Neural cell (in vitro differentiated cells): ENCODE measurements at regions not wholly inside any gene's neighbourhood (a gene's known extent, or its start where the extent isn't known, plus 50 kb on each side); places are given as distances from the start of the nearest gene placed in this dataset.

Experiments used
- H2AFZ ChIP-seq: fragments of 200-600, 300-800 bp; sonication (generic), shearing (Covaris generic); 2 replicates; pipeline ENCODE4 v1.6.0; 2014; ENCODE audit warnings: low read depth, mild to moderate bottlenecking, antibody characterized with exemption, low read length, moderate library complexity
- H3F3A ChIP-seq: fragments of 200-600 bp; shearing (Covaris generic); 2 replicates; pipeline ENCODE4 v1.6.1; 2016; ENCODE audit warnings: mild to moderate bottlenecking, moderate library complexity, mixed read lengths, antibody characterized with exemption, low read length; ENCODE audit not compliant: insufficient read depth, poor library complexity, severe bottlenecking
- H3K27ac ChIP-seq: fragments of 200-600, 300-800 bp; sonication (generic), shearing (Covaris generic); 2 replicates; pipeline ENCODE4 v1.5.1; 2014; ENCODE audit warnings: mild to moderate bottlenecking, low read length, moderate library complexity
- H3K27me3 ChIP-seq: fragments of 300-800, 200-600 bp; sonication (generic), shearing (Covaris generic); 2 replicates; pipeline ENCODE4 v1.6.0; 2014; ENCODE audit warnings: mild to moderate bottlenecking, low read depth, low read length, moderate library complexity; ENCODE audit not compliant: insufficient read depth
- H3K36me3 ChIP-seq: fragments of 300-800, 200-600 bp; sonication (generic), shearing (Covaris generic); 2 replicates; pipeline ENCODE4 v1.5.1; 2014; ENCODE audit warnings: mild to moderate bottlenecking, antibody characterized with exemption, low read length, moderate library complexity; ENCODE audit not compliant: insufficient read depth
- H3K4me2 ChIP-seq: fragments of 300-800, 200-600 bp; sonication (generic), shearing (Covaris generic); 2 replicates; pipeline ENCODE4 v1.6.0; 2014; ENCODE audit warnings: mild to moderate bottlenecking, low read length
- H3K4me3 ChIP-seq: fragments of 300-800, 200-600 bp; sonication (generic), shearing (Covaris generic); 2 replicates; pipeline ENCODE4 v1.5.1; 2014; ENCODE audit warnings: mild to moderate bottlenecking, low read length, moderate library complexity
- H3K79me2 ChIP-seq: fragments of 200-600 bp; shearing (Covaris generic); replicated peaks from 2 replicates; pipeline ENCODE4 v1.6.0; 2014; ENCODE audit warnings: mild to moderate bottlenecking, low read length, moderate library complexity; ENCODE audit not compliant: insufficient read depth
- H3K9ac ChIP-seq: fragments of 300-800, 200-600 bp; sonication (generic), shearing (Covaris generic); 2 replicates; pipeline ENCODE4 v1.6.1; 2016; ENCODE audit warnings: mild to moderate bottlenecking, low read length, mixed read lengths
- H3K9me2 ChIP-seq: fragments of 200-600 bp; shearing (Covaris generic); 2 replicates; pipeline ENCODE4 v1.6.1; 2016; ENCODE audit warnings: mild to moderate bottlenecking, low read length, mixed read lengths; ENCODE audit not compliant: insufficient read depth
- H3K9me3 ChIP-seq: fragments of 200-600, 300-800 bp; sonication (generic), shearing (Covaris generic); 2 replicates; pipeline ENCODE4 v1.6.1; 2016; ENCODE audit warnings: mild to moderate bottlenecking, mixed run types, low read length, moderate library complexity, mixed read lengths
- H4K20me1 ChIP-seq: fragments of 200-600 bp; shearing (Covaris generic); 2 replicates; pipeline ENCODE4 v1.6.1; 2016; ENCODE audit warnings: mild to moderate bottlenecking, mixed run types; ENCODE audit not compliant: insufficient read depth
- EP300 ChIP-seq: fragments of 450-650 bp; conservative IDR thresholded peaks from 2 replicates; pipeline ENCODE4 v1.6.1; 2014; ENCODE audit warnings: antibody characterized with exemption, mild to moderate bottlenecking, moderate library complexity; ENCODE audit not compliant: poor library complexity, severe bottlenecking
- EZH2 ChIP-seq: fragments of 200-600, 300-800 bp; shearing (Covaris generic), sonication (generic); IDR thresholded peaks from 2 replicates; pipeline ENCODE4 v1.6.1; 2014; ENCODE audit warnings: antibody characterized with exemption, low read length, borderline replicate concordance, mild to moderate bottlenecking; ENCODE audit not compliant: insufficient read depth, poor library complexity, severe bottlenecking
- MXI1 ChIP-seq: fragments of 450-650 bp; conservative IDR thresholded peaks from 2 replicates; pipeline ENCODE4 v1.6.1; 2014; ENCODE audit warnings: antibody characterized with exemption, mild to moderate bottlenecking; ENCODE audit not compliant: poor library complexity, severe bottlenecking
- POLR2AphosphoS5 ChIP-seq: IDR thresholded peaks from 2 replicates; pipeline ENCODE4 v1.6.1; 2012
- RAD21 ChIP-seq: fragments of 450-650 bp; conservative IDR thresholded peaks from 2 replicates; pipeline ENCODE4 v1.6.1; 2014; ENCODE audit warnings: antibody characterized with exemption, mild to moderate bottlenecking, moderate library complexity
- SMC3 ChIP-seq: fragments of 450-650 bp; conservative IDR thresholded peaks from 2 replicates; pipeline ENCODE4 v1.6.1; 2014; ENCODE audit warnings: antibody characterized with exemption, mild to moderate bottlenecking, moderate library complexity; ENCODE audit not compliant: poor library complexity
- TAF1 ChIP-seq: IDR thresholded peaks from 2 replicates; pipeline ENCODE4 v1.6.1; 2012; ENCODE audit warnings: low read depth
- TF ChIP-seq, protein P1 (sequence below): IDR thresholded peaks from 2 replicates; pipeline ENCODE4 v1.6.1; 2012; ENCODE audit warnings: borderline replicate concordance
- TF ChIP-seq, protein P2 (sequence below): fragments of 450-650 bp; IDR thresholded peaks from 2 replicates; pipeline ENCODE4 v1.5.1; 2014; ENCODE audit warnings: antibody characterized with exemption, mild to moderate bottlenecking, moderate library complexity; ENCODE audit not compliant: poor library complexity, severe bottlenecking

- Histone ChIP-seq H3F3A (no peaks in the 10 kb centered on the region), H3K9ac (no peak overlapping the region), H3K4me3 (no peak overlapping the region), H4K20me1 (no peaks in the 10 kb centered on the region), H2AFZ (no peak overlapping the region), H3K27me3 (no peaks in the 10 kb centered on the region), H3K9me3 (no peaks in the 10 kb centered on the region), H3K4me2 (no peak overlapping the region), H3K27ac (no peak overlapping the region), H3K36me3 (no peaks in the 10 kb centered on the region), H3K79me2 (no peaks in the 10 kb centered on the region), H3K9me2 (no peaks in the 10 kb centered on the region)
- no peak for TF ChIP-seq POLR2AphosphoS5
- TF ChIP-seq, protein P1, sequence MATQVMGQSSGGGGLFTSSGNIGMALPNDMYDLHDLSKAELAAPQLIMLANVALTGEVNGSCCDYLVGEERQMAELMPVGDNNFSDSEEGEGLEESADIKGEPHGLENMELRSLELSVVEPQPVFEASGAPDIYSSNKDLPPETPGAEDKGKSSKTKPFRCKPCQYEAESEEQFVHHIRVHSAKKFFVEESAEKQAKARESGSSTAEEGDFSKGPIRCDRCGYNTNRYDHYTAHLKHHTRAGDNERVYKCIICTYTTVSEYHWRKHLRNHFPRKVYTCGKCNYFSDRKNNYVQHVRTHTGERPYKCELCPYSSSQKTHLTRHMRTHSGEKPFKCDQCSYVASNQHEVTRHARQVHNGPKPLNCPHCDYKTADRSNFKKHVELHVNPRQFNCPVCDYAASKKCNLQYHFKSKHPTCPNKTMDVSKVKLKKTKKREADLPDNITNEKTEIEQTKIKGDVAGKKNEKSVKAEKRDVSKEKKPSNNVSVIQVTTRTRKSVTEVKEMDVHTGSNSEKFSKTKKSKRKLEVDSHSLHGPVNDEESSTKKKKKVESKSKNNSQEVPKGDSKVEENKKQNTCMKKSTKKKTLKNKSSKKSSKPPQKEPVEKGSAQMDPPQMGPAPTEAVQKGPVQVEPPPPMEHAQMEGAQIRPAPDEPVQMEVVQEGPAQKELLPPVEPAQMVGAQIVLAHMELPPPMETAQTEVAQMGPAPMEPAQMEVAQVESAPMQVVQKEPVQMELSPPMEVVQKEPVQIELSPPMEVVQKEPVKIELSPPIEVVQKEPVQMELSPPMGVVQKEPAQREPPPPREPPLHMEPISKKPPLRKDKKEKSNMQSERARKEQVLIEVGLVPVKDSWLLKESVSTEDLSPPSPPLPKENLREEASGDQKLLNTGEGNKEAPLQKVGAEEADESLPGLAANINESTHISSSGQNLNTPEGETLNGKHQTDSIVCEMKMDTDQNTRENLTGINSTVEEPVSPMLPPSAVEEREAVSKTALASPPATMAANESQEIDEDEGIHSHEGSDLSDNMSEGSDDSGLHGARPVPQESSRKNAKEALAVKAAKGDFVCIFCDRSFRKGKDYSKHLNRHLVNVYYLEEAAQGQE = no peak
- no peak for TF ChIP-seq EP300
- TF ChIP-seq SMC3 = no peak
- TF ChIP-seq, protein P2, sequence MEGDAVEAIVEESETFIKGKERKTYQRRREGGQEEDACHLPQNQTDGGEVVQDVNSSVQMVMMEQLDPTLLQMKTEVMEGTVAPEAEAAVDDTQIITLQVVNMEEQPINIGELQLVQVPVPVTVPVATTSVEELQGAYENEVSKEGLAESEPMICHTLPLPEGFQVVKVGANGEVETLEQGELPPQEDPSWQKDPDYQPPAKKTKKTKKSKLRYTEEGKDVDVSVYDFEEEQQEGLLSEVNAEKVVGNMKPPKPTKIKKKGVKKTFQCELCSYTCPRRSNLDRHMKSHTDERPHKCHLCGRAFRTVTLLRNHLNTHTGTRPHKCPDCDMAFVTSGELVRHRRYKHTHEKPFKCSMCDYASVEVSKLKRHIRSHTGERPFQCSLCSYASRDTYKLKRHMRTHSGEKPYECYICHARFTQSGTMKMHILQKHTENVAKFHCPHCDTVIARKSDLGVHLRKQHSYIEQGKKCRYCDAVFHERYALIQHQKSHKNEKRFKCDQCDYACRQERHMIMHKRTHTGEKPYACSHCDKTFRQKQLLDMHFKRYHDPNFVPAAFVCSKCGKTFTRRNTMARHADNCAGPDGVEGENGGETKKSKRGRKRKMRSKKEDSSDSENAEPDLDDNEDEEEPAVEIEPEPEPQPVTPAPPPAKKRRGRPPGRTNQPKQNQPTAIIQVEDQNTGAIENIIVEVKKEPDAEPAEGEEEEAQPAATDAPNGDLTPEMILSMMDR = no peak
- no peak for TF ChIP-seq MXI1
- no peak for TF ChIP-seq RAD21
- TF ChIP-seq TAF1 = no peak
- no peak for TF ChIP-seq EZH2
Measured at GRCh38 chr7:114109721-114110120, 190.9 kb upstream of the PPP1R3A start.

DNA sequence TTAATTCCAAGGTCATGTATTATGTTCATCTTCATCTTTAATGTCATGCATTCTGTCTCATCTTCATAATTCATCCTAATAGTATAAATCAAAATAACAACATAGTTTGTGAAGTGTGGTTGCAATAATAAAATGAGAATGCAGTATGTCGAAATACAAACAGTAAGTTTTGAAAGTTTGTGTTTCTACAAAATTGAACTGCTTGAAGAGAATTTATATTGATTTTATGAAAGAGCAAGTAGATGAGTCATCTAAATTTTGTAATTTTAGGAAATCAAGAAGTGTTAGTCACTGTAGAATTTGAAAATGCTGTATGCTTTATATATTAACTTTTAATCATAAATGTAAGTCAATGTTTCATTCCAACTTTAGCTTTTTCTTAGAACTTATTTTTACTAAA lies 190.5 kb upstream of the PPP1R3A start:
- no peak overlapping the region for H3K27ac ChIP-seq
- H3K4me3 ChIP-seq = no peak overlapping the region
- H3K4me2 ChIP-seq = no peak overlapping the region
- no peak overlapping the region for H3K9ac ChIP-seq
- no peaks in the 10 kb centered on the region for H3K36me3 ChIP-seq
- no peak for TF ChIP-seq SMC3
- TF ChIP-seq RAD21 = no peak
- TF ChIP-seq MXI1 = no peak
- no peak for TF ChIP-seq TAF1
- TF ChIP-seq POLR2AphosphoS5 = no peak
- no peak for TF ChIP-seq EZH2
- no peak for TF ChIP-seq EP300
- TF ChIP-seq, protein P2 = no peak
- TF ChIP-seq, protein P1 = no peak
- H4K20me1 ChIP-seq = no peaks in the 10 kb centered on the region
- no peaks in the 10 kb centered on the region for H3K27me3 ChIP-seq
- H3K9me3 ChIP-seq = no peaks in the 10 kb centered on the region
- H3K79me2 ChIP-seq = no peaks in the 10 kb centered on the region
- H3F3A ChIP-seq = no peaks in the 10 kb centered on the region
- no peak overlapping the region for H2AFZ ChIP-seq
- no peaks in the 10 kb centered on the region for H3K9me2 ChIP-seq
